ENCODE measurements at regions not wholly inside any gene's neighbourhood (a gene's known extent, or its start where the extent isn't known, plus 50 kb on each side); places are given as distances from the start of the nearest gene placed in this dataset.

DNA sequence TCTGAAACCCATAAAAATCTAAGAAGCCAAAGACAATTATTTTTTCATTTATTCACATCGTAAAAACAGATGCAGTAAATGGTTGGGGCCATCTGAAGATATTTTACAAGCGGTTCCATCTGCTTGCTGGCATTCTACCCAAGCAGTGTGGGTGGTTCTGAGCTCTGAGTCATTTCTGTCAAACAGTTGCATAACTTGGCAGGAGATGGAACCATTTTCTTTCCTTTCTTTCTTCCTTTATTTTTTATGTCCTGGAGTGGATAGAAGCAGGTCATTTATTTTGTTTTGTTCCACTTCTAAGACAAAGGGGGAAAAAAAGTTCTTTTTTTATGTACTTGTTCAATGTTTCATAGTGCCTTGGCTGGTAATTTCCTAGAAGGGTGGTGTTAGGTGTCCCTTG lies 1151.9 kb upstream of the GOT2 start:
- DNase-seq (ENCODE audit: low read depth) (peak; percentile 6), FAIRE-seq (no peak)
- TF ChIP-seq CTCF (IDR thresholded peaks at IDR 0.05; ENCODE audit: insufficient read depth, low read length, severe bottlenecking) = no peak

DNA sequence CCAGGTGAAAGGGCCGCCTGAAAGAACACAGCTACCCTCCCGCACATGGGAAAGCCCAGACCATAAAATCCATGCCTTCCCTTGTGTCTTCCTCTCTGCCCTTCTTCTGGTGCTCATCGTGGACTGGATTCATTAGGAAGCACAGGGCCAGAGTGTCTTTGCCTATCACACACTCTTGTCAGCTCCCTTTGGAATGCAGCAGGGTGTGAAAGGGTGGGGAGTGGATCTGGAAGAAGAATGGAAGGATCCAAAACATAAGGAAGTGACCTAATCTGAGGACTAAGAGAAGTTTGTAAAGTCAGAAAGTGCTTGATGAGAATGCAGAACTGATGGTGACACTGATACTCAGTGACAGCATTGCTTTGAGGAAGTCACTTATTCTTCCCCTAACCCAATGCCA lies 1147.3 kb upstream of the GOT2 start:
- no peaks in the 10 kb centered on the region for H3K36me3 ChIP-seq (ENCODE audit: control insufficient read depth, insufficient read depth, low read length)
- no peaks in the 10 kb centered on the region for H3K27me3 ChIP-seq (ENCODE audit: control insufficient read depth, insufficient read depth, low read length)
- DNase-seq (ENCODE audit: low read depth) (no peak), FAIRE-seq (no peak)
- no peak for TF ChIP-seq CTCF (IDR thresholded peaks at IDR 0.05; ENCODE audit: insufficient read depth, low read length, severe bottlenecking)
- no peak overlapping the region for H3K4me3 ChIP-seq (ENCODE audit: low read depth, low read length)

More for the DNA sequence above, 1151.9 kb upstream of the GOT2 start:
- no peak overlapping the region for H3K4me3 ChIP-seq (ENCODE audit: low read depth, low read length)
- no peaks in the 10 kb centered on the region for H3K36me3 ChIP-seq (ENCODE audit: control insufficient read depth, insufficient read depth, low read length)
- no peaks in the 10 kb centered on the region for H3K27me3 ChIP-seq (ENCODE audit: control insufficient read depth, insufficient read depth, low read length)

GRCh38 chr16:59880611-59881010 lies 1146.5 kb upstream of the GOT2 start:
- FAIRE-seq (no peak), DNase-seq (ENCODE audit: low read depth) (no peak)
- Histone ChIP-seq H3K27me3 (ENCODE audit: control insufficient read depth, insufficient read depth, low read length) (no peaks in the 10 kb centered on the region), H3K4me3 (ENCODE audit: low read depth, low read length) (no peak overlapping the region), H3K36me3 (ENCODE audit: control insufficient read depth, insufficient read depth, low read length) (no peaks in the 10 kb centered on the region)
- no peak for TF ChIP-seq CTCF (IDR thresholded peaks at IDR 0.05; ENCODE audit: insufficient read depth, low read length, severe bottlenecking)

GRCh38 chr16:59878999-59879398 lies 1144.9 kb upstream of the GOT2 start:
- DNase-seq (ENCODE audit: low read depth) (no peak), FAIRE-seq (no peak)
- TF ChIP-seq CTCF (IDR thresholded peaks at IDR 0.05; ENCODE audit: insufficient read depth, low read length, severe bottlenecking) = no peak
- Histone ChIP-seq H3K4me3 (ENCODE audit: low read depth, low read length) (no peak overlapping the region), H3K36me3 (ENCODE audit: control insufficient read depth, insufficient read depth, low read length) (no peaks in the 10 kb centered on the region), H3K27me3 (ENCODE audit: control insufficient read depth, insufficient read depth, low read length) (no peaks in the 10 kb centered on the region)

- no peaks in the 10 kb centered on the region for H3K36me3 ChIP-seq (ENCODE audit: control insufficient read depth, insufficient read depth, low read length)
- peak; percentile 64 for DNase-seq (ENCODE audit: low read depth)
- H3K27me3 ChIP-seq (ENCODE audit: control insufficient read depth, insufficient read depth, low read length) = no peaks in the 10 kb centered on the region
- H3K4me3 ChIP-seq (ENCODE audit: low read depth, low read length) = no peak overlapping the region
- FAIRE-seq = no peak
- no peak for TF ChIP-seq CTCF (IDR thresholded peaks at IDR 0.05; ENCODE audit: insufficient read depth, low read length, severe bottlenecking)
Observed at GRCh38 chr16:59878479-59878878, 1144.4 kb upstream of the GOT2 start.

GRCh38 chr16:59864981-59865666 lies 1131.0 kb upstream of the GOT2 start:
- FAIRE-seq (no peak), DNase-seq (ENCODE audit: low read depth) (no peak)
- H3K27me3 ChIP-seq (ENCODE audit: control insufficient read depth, insufficient read depth, low read length) = no peaks in the 10 kb centered on the region
- no peaks in the 10 kb centered on the region for H3K36me3 ChIP-seq (ENCODE audit: control insufficient read depth, insufficient read depth, low read length)
- H3K4me3 ChIP-seq (ENCODE audit: low read depth, low read length) = no peak overlapping the region
- TF ChIP-seq CTCF (IDR thresholded peaks at IDR 0.05; ENCODE audit: insufficient read depth, low read length, severe bottlenecking) = no peak

All from bronchial epithelial cell (primary cell).